ENCODE measurements at regions not wholly inside any gene's neighbourhood (a gene's known extent, or its start where the extent isn't known, plus 50 kb on each side); places are given as distances from the start of the nearest gene placed in this dataset.

DNA sequence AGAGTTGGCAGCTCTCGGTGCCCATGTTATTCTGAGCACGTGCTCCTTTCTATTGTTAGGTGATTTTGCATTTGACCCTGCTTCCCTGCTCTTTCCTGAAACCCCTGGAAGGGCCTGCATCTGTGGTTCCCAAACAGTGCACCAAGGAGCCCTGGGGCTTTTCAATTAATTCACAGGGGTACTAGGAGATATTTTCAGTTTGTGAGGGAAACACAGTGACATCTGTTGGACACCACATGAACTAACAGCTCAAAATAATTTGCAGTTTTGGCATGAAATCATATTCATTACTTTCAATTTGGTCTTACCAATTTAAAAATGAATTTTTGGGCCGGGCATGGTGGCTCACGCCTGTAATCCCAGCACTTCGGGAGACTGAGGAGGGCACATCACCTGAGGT lies 156.6 kb downstream of the GATB start:
- Histone ChIP-seq H3K9ac (ENCODE audit: low read length) (no peak overlapping the region), H3K18ac (ENCODE audit: low read length) (no peak overlapping the region), H2BK15ac (replicated peaks; ENCODE audit: low read depth) (no peak overlapping the region), H3K36me3 (ENCODE audit: control insufficient read depth, insufficient read depth, low read length) (no peaks in the 10 kb centered on the region), H4K8ac (ENCODE audit: low read depth, low read length) (no peak overlapping the region), H2BK120ac (ENCODE audit: low read depth, low read length) (no peak overlapping the region), H2BK5ac (ENCODE audit: low read length) (no peak overlapping the region), H3K27me3 (ENCODE audit: insufficient read depth, low read length, poor library complexity) (no peaks in the 10 kb centered on the region), H3K23ac (ENCODE audit: low read length) (no peak overlapping the region), H3K56ac (ENCODE audit: low read length) (no peak overlapping the region), H3K79me2 (ENCODE audit: control insufficient read depth, insufficient read depth, low read length) (no peaks in the 10 kb centered on the region), H3K4me3 (ENCODE audit: low read length) (no peak overlapping the region), H3K4me2 (ENCODE audit: low read length) (no peak overlapping the region), H3K79me1 (ENCODE audit: low read length) (no peaks in the 10 kb centered on the region), H3K27ac (ENCODE audit: low read depth, low read length) (no peak overlapping the region), H2AK5ac (ENCODE audit: low read length) (no peak overlapping the region), H4K5ac (ENCODE audit: low read length) (no peak overlapping the region), H3K4ac (ENCODE audit: low read depth, low read length) (no peak overlapping the region), H3K4me1 (ENCODE audit: control insufficient read depth, low read depth, low read length) (no peaks in the 10 kb centered on the region)
- WGBS (ENCODE audit: extremely low coverage, insufficient coverage, low lambda C conversion rate), result no CpG with 5 or more reads among the region's 5 CpGs
- peak; percentile 38 for DNase-seq

DNA sequence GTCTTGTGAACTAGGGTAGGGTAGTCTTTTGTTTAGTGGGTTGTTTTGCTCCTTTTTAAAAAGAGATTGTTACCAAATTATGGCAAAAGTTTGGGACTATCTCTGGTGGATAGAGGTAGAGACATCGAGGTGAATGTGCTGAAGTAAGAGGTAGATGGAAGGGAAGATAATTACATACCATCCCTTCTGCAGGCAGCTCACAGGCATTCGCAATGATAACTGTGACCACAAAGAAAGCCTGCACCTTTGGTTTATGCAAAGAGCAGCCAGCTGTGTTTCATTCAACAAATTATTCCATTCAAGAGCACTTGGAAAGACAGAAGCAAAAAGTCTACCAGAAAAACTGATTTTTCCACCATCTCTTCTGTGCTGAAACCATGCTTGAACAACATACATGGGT lies 155.6 kb downstream of the GATB start:
- no peak overlapping the region for H4K8ac ChIP-seq (ENCODE audit: low read depth, low read length)
- no peaks in the 10 kb centered on the region for H3K79me2 ChIP-seq (ENCODE audit: control insufficient read depth, insufficient read depth, low read length)
- no peaks in the 10 kb centered on the region for H3K27me3 ChIP-seq (ENCODE audit: insufficient read depth, low read length, poor library complexity)
- no peak overlapping the region for H2BK5ac ChIP-seq (ENCODE audit: low read length)
- no peak overlapping the region for H3K23ac ChIP-seq (ENCODE audit: low read length)
- no CpG with 5 or more reads among the region's 2 CpGs for WGBS (ENCODE audit: extremely low coverage, insufficient coverage, low lambda C conversion rate)
- H4K5ac ChIP-seq (ENCODE audit: low read length), result no peak overlapping the region
- no peak overlapping the region for H3K18ac ChIP-seq (ENCODE audit: low read length)
- H3K79me1 ChIP-seq (ENCODE audit: low read length), result no peaks in the 10 kb centered on the region
- H2BK15ac ChIP-seq (replicated peaks; ENCODE audit: low read depth), result no peak overlapping the region
- no peak overlapping the region for H3K4ac ChIP-seq (ENCODE audit: low read depth, low read length)
- no peak overlapping the region for H2AK5ac ChIP-seq (ENCODE audit: low read length)
- no peak overlapping the region for H3K56ac ChIP-seq (ENCODE audit: low read length)
- DNase-seq, result no peak
- H3K4me1 ChIP-seq (ENCODE audit: control insufficient read depth, low read depth, low read length), result no peaks in the 10 kb centered on the region
- H3K4me2 ChIP-seq (ENCODE audit: low read length), result no peak overlapping the region
- no peak overlapping the region for H3K27ac ChIP-seq (ENCODE audit: low read depth, low read length)
- no peak overlapping the region for H2BK120ac ChIP-seq (ENCODE audit: low read depth, low read length)
- no peak overlapping the region for H3K9ac ChIP-seq (ENCODE audit: low read length)
- no peak overlapping the region for H3K4me3 ChIP-seq (ENCODE audit: low read length)
- H3K36me3 ChIP-seq (ENCODE audit: control insufficient read depth, insufficient read depth, low read length), result no peaks in the 10 kb centered on the region

DNA sequence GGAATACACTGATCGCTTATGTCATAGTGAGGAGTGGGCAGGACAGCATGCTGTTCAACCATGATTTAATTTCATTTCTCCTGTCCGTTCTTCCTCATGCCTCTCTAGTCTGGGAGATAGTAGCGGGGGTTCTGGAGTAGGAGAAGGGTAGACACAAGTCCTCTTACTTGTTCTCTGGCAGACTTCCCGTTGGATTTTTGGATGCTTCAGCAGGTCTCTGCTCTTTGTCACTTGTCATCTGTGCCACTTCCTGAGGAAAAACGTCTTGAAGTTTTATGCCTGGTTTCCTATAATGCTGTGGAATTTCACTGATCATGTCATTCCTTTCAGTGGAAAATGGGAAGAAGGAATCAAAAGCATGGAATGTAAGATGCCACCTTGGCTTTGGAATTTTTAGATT lies 154.7 kb downstream of the GATB start:
- no peak overlapping the region for H2BK15ac ChIP-seq (replicated peaks; ENCODE audit: low read depth)
- no peaks in the 10 kb centered on the region for H3K79me2 ChIP-seq (ENCODE audit: control insufficient read depth, insufficient read depth, low read length)
- no peak overlapping the region for H2BK120ac ChIP-seq (ENCODE audit: low read depth, low read length)
- no peak overlapping the region for H3K27ac ChIP-seq (ENCODE audit: low read depth, low read length)
- H3K4me2 ChIP-seq (ENCODE audit: low read length), result no peak overlapping the region
- no peak overlapping the region for H3K4me3 ChIP-seq (ENCODE audit: low read length)
- H3K4me1 ChIP-seq (ENCODE audit: control insufficient read depth, low read depth, low read length), result no peaks in the 10 kb centered on the region
- H4K5ac ChIP-seq (ENCODE audit: low read length), result no peak overlapping the region
- no peak overlapping the region for H2AK5ac ChIP-seq (ENCODE audit: low read length)
- H3K79me1 ChIP-seq (ENCODE audit: low read length), result no peaks in the 10 kb centered on the region
- H2BK5ac ChIP-seq (ENCODE audit: low read length), result no peak overlapping the region
- H3K36me3 ChIP-seq (ENCODE audit: control insufficient read depth, insufficient read depth, low read length), result no peaks in the 10 kb centered on the region
- no peak overlapping the region for H3K4ac ChIP-seq (ENCODE audit: low read depth, low read length)
- H3K27me3 ChIP-seq (ENCODE audit: insufficient read depth, low read length, poor library complexity), result no peaks in the 10 kb centered on the region
- no peak overlapping the region for H3K23ac ChIP-seq (ENCODE audit: low read length)
- H3K9ac ChIP-seq (ENCODE audit: low read length), result no peak overlapping the region
- no peak overlapping the region for H3K56ac ChIP-seq (ENCODE audit: low read length)
- WGBS (ENCODE audit: extremely low coverage, insufficient coverage, low lambda C conversion rate), result no CpG with 5 or more reads among the region's 5 CpGs
- no peak overlapping the region for H3K18ac ChIP-seq (ENCODE audit: low read length)
- DNase-seq, result no peak
- no peak overlapping the region for H4K8ac ChIP-seq (ENCODE audit: low read depth, low read length)

DNA sequence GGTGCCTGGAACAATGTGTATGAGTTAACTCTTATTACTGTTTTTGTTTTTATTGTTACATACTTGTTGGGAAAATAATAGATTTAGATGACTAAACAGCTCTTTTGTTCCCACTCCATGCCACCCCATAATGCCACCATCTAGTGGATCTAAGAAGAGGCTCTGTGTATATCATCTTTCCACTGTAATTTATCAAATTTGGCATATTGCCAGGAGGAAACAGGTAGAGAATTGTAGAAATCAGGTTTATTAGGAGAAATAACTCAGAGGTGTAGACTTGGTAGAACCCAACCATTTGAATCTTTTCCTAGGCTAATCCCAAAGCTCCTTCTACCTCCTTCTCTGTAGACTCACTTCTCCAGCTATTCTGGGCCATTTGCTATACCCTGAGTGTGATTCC lies 150.6 kb downstream of the GATB start:
- no peaks in the 10 kb centered on the region for H3K4me1 ChIP-seq (ENCODE audit: control insufficient read depth, low read depth, low read length)
- H4K5ac ChIP-seq (ENCODE audit: low read length), result no peak overlapping the region
- no peak overlapping the region for H3K56ac ChIP-seq (ENCODE audit: low read length)
- no peaks in the 10 kb centered on the region for H3K79me2 ChIP-seq (ENCODE audit: control insufficient read depth, insufficient read depth, low read length)
- no peak overlapping the region for H2BK120ac ChIP-seq (ENCODE audit: low read depth, low read length)
- no peak overlapping the region for H2AK5ac ChIP-seq (ENCODE audit: low read length)
- no peak overlapping the region for H3K4ac ChIP-seq (ENCODE audit: low read depth, low read length)
- no peaks in the 10 kb centered on the region for H3K27me3 ChIP-seq (ENCODE audit: insufficient read depth, low read length, poor library complexity)
- no peaks in the 10 kb centered on the region for H3K79me1 ChIP-seq (ENCODE audit: low read length)
- H4K8ac ChIP-seq (ENCODE audit: low read depth, low read length), result no peak overlapping the region
- H3K4me2 ChIP-seq (ENCODE audit: low read length), result no peak overlapping the region
- no peak overlapping the region for H3K18ac ChIP-seq (ENCODE audit: low read length)
- H3K27ac ChIP-seq (ENCODE audit: low read depth, low read length), result no peak overlapping the region
- H3K4me3 ChIP-seq (ENCODE audit: low read length), result no peak overlapping the region
- no peak overlapping the region for H2BK5ac ChIP-seq (ENCODE audit: low read length)
- no peak for DNase-seq
- H3K9ac ChIP-seq (ENCODE audit: low read length), result no peak overlapping the region
- no peak overlapping the region for H3K23ac ChIP-seq (ENCODE audit: low read length)
- H3K36me3 ChIP-seq (ENCODE audit: control insufficient read depth, insufficient read depth, low read length), result no peaks in the 10 kb centered on the region
- H2BK15ac ChIP-seq (replicated peaks; ENCODE audit: low read depth), result no peak overlapping the region

DNA sequence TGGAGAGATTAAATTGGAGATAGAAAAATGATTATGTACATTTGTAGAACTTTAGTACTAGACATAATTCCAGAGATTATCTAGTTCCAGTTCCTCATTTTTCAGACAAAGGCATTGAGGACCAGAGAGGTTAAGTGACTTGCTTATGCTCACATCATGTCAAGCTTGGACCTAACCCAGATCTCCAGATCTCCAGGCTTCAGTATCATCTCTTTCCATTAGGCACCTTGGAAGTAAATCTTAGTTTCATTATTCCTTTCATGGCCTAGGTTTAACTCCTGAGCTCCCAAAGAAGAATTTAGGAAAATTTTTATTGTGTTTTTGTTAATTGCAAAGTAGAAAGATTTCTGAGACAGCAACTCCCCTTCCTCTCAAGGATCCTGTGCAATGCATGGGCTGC lies 148.8 kb downstream of the GATB start:
- Histone ChIP-seq H3K79me1 (ENCODE audit: low read length) (no peaks in the 10 kb centered on the region), H3K18ac (ENCODE audit: low read length) (no peak overlapping the region), H3K27me3 (ENCODE audit: insufficient read depth, low read length, poor library complexity) (no peaks in the 10 kb centered on the region), H3K79me2 (ENCODE audit: control insufficient read depth, insufficient read depth, low read length) (no peaks in the 10 kb centered on the region), H3K9ac (ENCODE audit: low read length) (no peak overlapping the region), H3K4me3 (ENCODE audit: low read length) (no peak overlapping the region), H3K4me2 (ENCODE audit: low read length) (no peak overlapping the region), H2BK5ac (ENCODE audit: low read length) (no peak overlapping the region), H3K4ac (ENCODE audit: low read depth, low read length) (no peak overlapping the region), H3K23ac (ENCODE audit: low read length) (no peak overlapping the region), H2AK5ac (ENCODE audit: low read length) (no peak overlapping the region), H2BK120ac (ENCODE audit: low read depth, low read length) (no peak overlapping the region), H3K27ac (ENCODE audit: low read depth, low read length) (no peak overlapping the region), H3K4me1 (ENCODE audit: control insufficient read depth, low read depth, low read length) (no peaks in the 10 kb centered on the region), H2BK15ac (replicated peaks; ENCODE audit: low read depth) (no peak overlapping the region), H4K5ac (ENCODE audit: low read length) (no peak overlapping the region), H3K36me3 (ENCODE audit: control insufficient read depth, insufficient read depth, low read length) (no peaks in the 10 kb centered on the region), H4K8ac (ENCODE audit: low read depth, low read length) (no peak overlapping the region), H3K56ac (ENCODE audit: low read length) (no peak overlapping the region)
- DNase-seq, result no peak

DNA sequence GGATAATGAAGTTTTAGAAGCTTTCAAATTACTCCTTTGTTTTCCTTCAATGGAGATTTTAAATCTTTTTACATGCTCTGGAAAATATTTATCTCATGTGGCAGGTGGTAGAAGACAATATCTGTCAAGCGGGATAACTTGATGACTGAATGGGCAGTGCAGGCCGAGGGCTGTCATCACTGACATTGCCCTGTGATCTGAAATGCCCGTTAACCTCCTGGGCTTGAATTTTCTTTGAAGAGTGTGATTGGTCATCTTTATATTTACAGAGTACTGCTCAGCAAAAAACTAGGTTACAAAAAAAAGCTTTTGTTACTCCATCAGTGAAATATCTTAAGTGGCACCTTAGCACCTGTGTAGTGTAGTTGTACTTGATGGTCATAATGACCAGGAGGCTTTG lies 147.5 kb downstream of the GATB start:
- Histone ChIP-seq H3K79me2 (ENCODE audit: control insufficient read depth, insufficient read depth, low read length) (no peaks in the 10 kb centered on the region), H3K27ac (ENCODE audit: low read depth, low read length) (no peak overlapping the region), H3K18ac (ENCODE audit: low read length) (no peak overlapping the region), H3K4me2 (ENCODE audit: low read length) (no peak overlapping the region), H3K4me1 (ENCODE audit: control insufficient read depth, low read depth, low read length) (no peaks in the 10 kb centered on the region), H3K4me3 (ENCODE audit: low read length) (no peak overlapping the region), H3K23ac (ENCODE audit: low read length) (no peak overlapping the region), H4K5ac (ENCODE audit: low read length) (no peak overlapping the region), H3K56ac (ENCODE audit: low read length) (no peak overlapping the region), H2BK120ac (ENCODE audit: low read depth, low read length) (no peak overlapping the region), H2BK15ac (replicated peaks; ENCODE audit: low read depth) (no peak overlapping the region), H3K27me3 (ENCODE audit: insufficient read depth, low read length, poor library complexity) (no peaks in the 10 kb centered on the region), H3K9ac (ENCODE audit: low read length) (no peak overlapping the region), H3K4ac (ENCODE audit: low read depth, low read length) (no peak overlapping the region), H2AK5ac (ENCODE audit: low read length) (no peak overlapping the region), H4K8ac (ENCODE audit: low read depth, low read length) (no peak overlapping the region), H3K79me1 (ENCODE audit: low read length) (no peaks in the 10 kb centered on the region), H3K36me3 (ENCODE audit: control insufficient read depth, insufficient read depth, low read length) (no peaks in the 10 kb centered on the region), H2BK5ac (ENCODE audit: low read length) (no peak overlapping the region)
- DNase-seq, result no peak
- WGBS (ENCODE audit: extremely low coverage, insufficient coverage, low lambda C conversion rate), result no CpG with 5 or more reads among the region's 3 CpGs
